ACC112 (cell line): ENCODE measurements at regions not wholly inside any gene's neighbourhood (a gene's known extent, or its start where the extent isn't known, plus 50 kb on each side); places are given as distances from the start of the nearest gene placed in this dataset.
"Not testable (repeated sequence)": the region's sequence is repeated elsewhere in the genome, so short reads cannot be mapped to it uniquely, and the experiment has no call there.

Experiments
- H2AFZ ChIP-seq: fragments of 200-600 bp; sonication (generic); one replicate; pipeline ENCODE4 v1.6.0; 2017; ENCODE audit warnings: antibody characterized with exemption, low read length; ENCODE audit not compliant: unreplicated experiment
- H3K27ac ChIP-seq: fragments of 200-600 bp; sonication (generic); 2 replicates; pipeline ENCODE4 v1.5.1; 2014; ENCODE audit warnings: low read depth, mild to moderate bottlenecking, antibody characterized with exemption, low read length, moderate library complexity
- H3K27me3 ChIP-seq: fragments of 200-600 bp; sonication (generic); 2 replicates; pipeline ENCODE4 v1.6.1; 2014; ENCODE audit warnings: mild to moderate bottlenecking, antibody characterized with exemption, low read length, moderate library complexity, mixed read lengths; ENCODE audit not compliant: insufficient read depth
- H3K36me3 ChIP-seq: fragments of 200-600 bp; sonication (generic); 2 replicates; pipeline ENCODE4 v1.6.1; 2016; ENCODE audit warnings: mild to moderate bottlenecking, antibody characterized with exemption, low read length, moderate library complexity, mixed read lengths; ENCODE audit not compliant: insufficient read depth
- H3K4me1 ChIP-seq: fragments of 200-600 bp; sonication (generic); one replicate; pipeline ENCODE4 v1.6.1; 2016; ENCODE audit warnings: low read length, mixed read lengths; ENCODE audit not compliant: insufficient read depth, unreplicated experiment, control insufficient read depth
- H3K4me3 ChIP-seq: fragments of 200-600 bp; sonication (generic); 2 replicates; pipeline ENCODE4 v1.5.1; 2014; ENCODE audit warnings: mild to moderate bottlenecking, low read depth, low read length
- H3K79me2 ChIP-seq: fragments of 200-600 bp; sonication (generic); one replicate; pipeline ENCODE4 v1.6.0; 2016; ENCODE audit warnings: low read length; ENCODE audit not compliant: control insufficient read depth, unreplicated experiment, insufficient read depth

DNA sequence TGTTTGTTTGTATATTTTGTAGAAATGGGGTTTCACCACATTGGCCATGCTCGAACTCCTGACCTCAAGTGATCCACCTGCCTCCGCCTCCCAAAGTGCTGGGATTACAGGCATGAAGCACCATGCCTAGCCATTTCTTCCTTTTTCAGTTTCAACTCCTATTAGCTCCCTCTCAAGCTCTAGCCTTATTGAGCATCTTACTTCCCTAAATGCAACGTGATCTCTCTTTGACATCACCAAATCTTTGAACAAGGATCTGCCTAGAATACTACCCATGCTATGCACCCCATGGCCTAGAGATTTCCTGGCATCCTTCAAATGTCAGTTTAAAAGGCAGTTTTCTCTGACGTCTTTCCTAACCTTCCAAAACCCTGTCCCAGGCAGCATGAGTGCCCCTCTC lies 91.1 kb upstream of the NR5A2 start:
- Histone ChIP-seq H3K79me2 (no peaks in the 10 kb centered on the region), H3K4me1 (peaks cover 6% of the 10 kb centered on the region), H3K27me3 (no peaks in the 10 kb centered on the region), H3K4me3 (no peak overlapping the region), H2AFZ (no peak overlapping the region), H3K27ac (no peak overlapping the region), H3K36me3 (no peaks in the 10 kb centered on the region)

DNA sequence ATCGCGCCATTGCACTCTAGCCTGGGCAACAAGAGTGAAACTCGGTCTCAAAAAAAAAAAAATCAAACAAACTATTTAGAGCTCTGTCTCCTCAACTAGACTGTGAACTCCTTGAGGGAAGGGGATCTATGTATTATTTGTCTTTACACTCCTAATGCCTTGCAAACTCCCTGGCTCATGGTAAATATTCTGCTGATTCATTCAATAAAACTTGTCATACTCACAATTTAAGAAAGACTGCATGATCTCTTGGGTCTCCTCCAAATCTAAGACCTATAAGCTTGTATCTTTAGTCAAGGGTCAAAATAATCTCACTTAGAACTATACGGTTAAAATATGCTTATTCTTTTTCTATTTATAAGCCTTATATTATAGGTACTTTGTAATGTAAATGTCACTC lies 90.3 kb upstream of the NR5A2 start:
- Histone ChIP-seq H3K27ac (no peak overlapping the region), H3K36me3 (no peaks in the 10 kb centered on the region), H3K79me2 (no peaks in the 10 kb centered on the region), H2AFZ (no peak overlapping the region), H3K27me3 (no peaks in the 10 kb centered on the region), H3K4me1 (peaks cover 9% of the 10 kb centered on the region), H3K4me3 (no peak overlapping the region)

DNA sequence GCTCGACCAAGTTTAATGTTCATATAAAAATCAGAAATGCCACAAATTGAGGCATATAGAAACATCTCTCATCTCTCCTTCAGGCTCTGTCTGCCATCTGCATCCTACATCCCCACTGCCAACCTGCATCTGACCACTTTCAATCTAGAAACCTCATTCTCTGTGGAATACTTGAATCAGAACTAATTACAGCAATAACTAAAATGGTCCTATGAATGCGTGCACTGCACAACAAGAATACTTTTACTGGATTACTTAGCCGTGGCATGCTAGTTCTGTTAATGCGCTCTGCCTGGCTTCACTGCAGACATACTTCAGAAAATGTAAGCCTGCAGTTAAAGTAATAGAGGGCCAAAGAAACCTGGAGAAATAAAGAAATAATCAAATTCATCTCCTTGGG lies 89.8 kb upstream of the NR5A2 start:
- Histone ChIP-seq H3K79me2 (no peaks in the 10 kb centered on the region), H2AFZ (no peak overlapping the region), H3K4me1 (peaks cover 7% of the 10 kb centered on the region), H3K36me3 (no peaks in the 10 kb centered on the region), H3K27ac (no peak overlapping the region), H3K27me3 (no peaks in the 10 kb centered on the region), H3K4me3 (no peak overlapping the region)

DNA sequence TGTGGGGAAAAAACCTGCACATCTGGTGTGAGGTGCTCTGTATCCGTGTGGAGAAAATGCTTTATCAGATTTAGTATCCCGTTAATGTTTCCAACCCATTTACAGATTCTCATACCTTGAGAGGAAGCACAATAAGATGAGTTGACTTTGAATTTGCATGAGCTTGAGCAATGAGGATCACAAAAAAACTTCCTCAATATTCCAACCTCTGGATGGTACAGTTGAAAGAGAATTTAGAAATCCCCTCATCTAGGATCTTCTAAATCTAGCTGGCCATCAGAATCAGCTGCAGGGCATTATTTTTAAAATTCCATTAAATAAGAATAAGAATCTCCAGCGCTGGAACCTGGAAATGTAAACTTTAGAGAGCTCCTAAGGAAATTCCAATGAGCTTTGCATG lies 82.5 kb upstream of the NR5A2 start:
- H3K27ac ChIP-seq = no peak overlapping the region
- H3K4me1 ChIP-seq = peaks cover 7% of the 10 kb centered on the region
- no peaks in the 10 kb centered on the region for H3K27me3 ChIP-seq
- no peak overlapping the region for H3K4me3 ChIP-seq
- no peaks in the 10 kb centered on the region for H3K79me2 ChIP-seq
- no peaks in the 10 kb centered on the region for H3K36me3 ChIP-seq
- H2AFZ ChIP-seq = no peak overlapping the region

DNA sequence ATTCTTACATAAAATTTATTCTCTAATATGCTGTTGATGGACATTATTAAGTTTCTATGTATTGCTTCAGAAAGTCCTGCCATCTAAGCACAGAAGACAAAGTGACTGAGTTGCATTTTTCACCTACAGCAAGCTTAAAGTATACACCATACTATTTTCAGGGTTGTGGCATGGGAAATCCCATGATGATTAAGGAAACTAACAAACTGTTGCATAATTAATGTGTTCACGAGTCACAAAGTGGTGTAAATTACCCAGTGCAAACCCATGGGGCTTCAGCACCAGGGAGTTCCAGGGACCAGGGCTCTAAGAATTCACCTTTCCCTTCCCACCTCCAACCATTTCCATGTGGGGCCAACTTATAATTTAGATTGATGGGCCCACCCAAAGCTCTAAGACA lies 81.9 kb upstream of the NR5A2 start:
- Histone ChIP-seq H3K27me3 (no peaks in the 10 kb centered on the region), H2AFZ (no peak overlapping the region)

DNA sequence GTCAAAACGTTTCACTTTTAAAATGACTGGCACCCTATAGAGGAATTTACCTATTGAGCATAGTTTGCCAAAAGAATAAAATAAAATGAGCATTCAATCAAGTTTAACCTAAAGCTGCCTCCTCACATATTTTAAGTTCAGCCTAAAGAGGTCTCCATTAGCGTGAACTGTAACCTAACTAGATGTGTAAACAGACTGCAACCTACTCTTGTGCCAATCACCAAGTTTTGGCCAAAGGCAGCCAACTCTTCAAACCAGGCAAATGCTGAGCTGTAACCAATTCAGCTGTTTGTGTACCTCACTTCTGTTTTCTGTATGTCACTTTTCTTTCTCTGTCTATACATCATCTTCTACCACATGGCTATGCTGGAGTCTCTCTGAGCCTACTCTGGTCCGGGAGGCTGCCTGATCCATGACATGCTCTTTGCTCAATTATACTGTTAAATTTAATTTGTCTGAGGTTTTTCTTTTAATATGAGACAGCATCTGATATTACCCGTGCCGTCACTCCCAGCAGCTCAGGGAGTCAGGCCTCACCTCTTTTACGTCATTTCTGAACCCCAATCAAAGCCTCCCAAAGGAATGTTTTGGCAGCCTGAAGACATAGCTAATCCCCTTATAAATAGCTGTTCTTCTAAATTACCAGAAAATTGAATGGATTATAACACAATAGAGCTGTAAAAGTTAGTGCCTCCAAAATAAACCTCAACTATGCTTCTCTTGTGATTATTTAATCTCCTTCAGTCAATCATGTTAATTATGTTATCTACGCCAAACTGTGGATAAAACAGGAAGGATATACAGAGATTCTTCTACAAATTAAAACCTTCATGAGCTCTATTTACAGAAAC lies 81.0 kb upstream of the NR5A2 start:
- Histone ChIP-seq H3K4me3 (no peak overlapping the region), H3K27me3 (no peaks in the 10 kb centered on the region), H3K36me3 (no peaks in the 10 kb centered on the region), H3K27ac (no peak overlapping the region), H3K4me1 (peaks cover 3% of the 10 kb centered on the region), H2AFZ (no peak overlapping the region), H3K79me2 (no peaks in the 10 kb centered on the region)

More for the DNA sequence above, 81.9 kb upstream of the NR5A2 start:
- H3K4me1 ChIP-seq = peaks cover 7% of the 10 kb centered on the region
- H3K4me3 ChIP-seq = no peak overlapping the region
- H3K27ac ChIP-seq = no peak overlapping the region
- H3K36me3 ChIP-seq = no peaks in the 10 kb centered on the region
- no peaks in the 10 kb centered on the region for H3K79me2 ChIP-seq

DNA sequence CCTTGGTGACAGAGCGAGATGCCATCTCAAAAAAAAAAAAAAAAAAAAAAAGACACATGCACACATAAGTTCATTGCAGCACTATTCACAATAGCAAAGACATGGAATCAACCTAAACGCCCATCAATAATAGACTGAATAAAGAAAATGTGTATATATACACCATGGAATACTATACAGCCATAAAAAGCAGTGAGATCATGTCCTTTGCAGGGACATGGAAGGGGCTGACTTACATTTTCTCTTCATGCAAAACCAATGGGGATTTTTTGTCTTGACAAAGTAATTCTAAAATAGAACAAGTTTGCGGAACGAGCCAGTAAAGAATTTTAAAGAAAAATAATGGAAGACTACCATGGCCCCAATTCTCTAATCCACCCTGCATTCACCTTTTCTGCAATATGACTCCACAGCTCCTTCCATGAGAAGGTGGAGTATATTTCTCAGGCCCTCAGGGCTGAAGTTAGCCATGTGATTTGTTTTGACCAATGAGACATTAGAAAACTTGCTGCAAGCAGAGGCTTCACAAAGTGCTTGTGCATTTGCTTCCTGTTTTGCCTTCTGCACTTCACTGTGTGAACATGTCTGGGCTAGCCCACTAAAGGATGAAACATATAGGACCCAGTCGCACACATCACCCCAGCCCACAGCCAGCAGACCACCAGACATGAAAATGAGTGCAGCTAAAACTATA lies 78.8 kb upstream of the NR5A2 start:
- Histone ChIP-seq H2AFZ (no peak overlapping the region), H3K4me3 (no peak overlapping the region)

DNA sequence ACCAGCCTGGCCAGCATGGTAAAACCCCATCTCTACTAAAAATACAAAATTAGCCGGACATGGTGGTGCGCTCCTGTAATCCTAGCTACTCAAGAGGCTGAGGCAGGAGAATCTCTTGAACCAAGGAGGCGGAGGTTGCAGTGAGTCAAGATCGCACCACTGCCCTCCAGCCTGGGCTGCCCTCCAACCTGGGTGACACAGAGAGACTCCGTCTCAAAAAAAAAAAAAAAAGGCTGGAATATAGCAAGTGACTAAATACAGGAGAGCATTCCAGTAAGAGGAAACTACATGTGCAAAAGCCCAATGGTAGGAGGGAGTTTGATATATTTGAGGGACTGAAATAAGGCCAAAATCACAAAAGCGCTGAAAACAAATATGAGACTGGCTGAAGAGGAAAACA lies 76.5 kb upstream of the NR5A2 start:
- not testable (repeated sequence) for H3K4me1 ChIP-seq, H3K4me3 ChIP-seq, H3K27me3 ChIP-seq, H2AFZ ChIP-seq, H3K36me3 ChIP-seq, H3K27ac ChIP-seq, H3K79me2 ChIP-seq

More for the DNA sequence above, 78.8 kb upstream of the NR5A2 start:
- H3K4me1 ChIP-seq = no peaks in the 10 kb centered on the region
- no peaks in the 10 kb centered on the region for H3K27me3 ChIP-seq
- H3K27ac ChIP-seq = no peak overlapping the region
- no peaks in the 10 kb centered on the region for H3K79me2 ChIP-seq
- H3K36me3 ChIP-seq = no peaks in the 10 kb centered on the region

DNA sequence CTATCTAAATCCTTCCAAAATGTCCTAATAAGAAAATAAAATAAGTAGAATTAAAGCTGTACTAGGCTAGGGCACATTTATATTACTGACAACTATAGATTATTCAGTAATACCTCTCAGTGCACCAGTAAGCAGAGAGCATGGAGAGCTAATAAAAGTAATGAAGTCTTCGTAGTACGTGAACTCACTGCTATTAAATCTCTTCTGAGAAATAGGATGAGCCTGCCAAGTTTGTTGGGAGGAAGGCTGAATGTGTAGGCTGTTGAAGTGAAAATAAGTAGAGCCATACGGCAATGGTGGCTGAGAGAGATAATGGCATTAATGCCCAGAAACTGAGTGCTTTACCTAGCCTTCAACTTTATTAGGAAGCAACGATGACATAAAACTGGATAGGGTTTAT lies 73.9 kb upstream of the NR5A2 start:
- no peaks in the 10 kb centered on the region for H3K4me1 ChIP-seq
- no peaks in the 10 kb centered on the region for H3K79me2 ChIP-seq
- no peaks in the 10 kb centered on the region for H3K27me3 ChIP-seq
- no peak overlapping the region for H3K27ac ChIP-seq
- no peak overlapping the region for H3K4me3 ChIP-seq
- H3K36me3 ChIP-seq = no peaks in the 10 kb centered on the region
- H2AFZ ChIP-seq = no peak overlapping the region

DNA sequence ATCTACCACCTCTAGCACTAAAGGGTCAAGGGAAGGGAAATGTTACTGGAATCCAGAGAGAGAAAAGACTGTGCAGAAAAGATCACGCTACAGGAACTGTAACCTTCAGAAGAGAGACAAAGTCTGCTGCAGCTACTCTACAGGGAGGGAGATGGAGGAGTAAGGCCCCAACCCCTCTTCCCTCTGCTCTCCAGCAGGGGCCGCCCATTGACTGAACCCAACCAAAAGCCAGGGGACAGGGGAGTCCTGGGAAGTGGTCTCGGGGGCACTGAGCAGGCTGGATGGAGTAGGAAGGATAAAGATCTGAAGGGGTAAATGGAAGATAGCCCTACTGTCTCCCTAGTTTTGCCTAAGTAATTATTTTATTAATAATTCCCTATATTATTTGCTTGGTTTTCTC lies 72.8 kb upstream of the NR5A2 start:
- no peak overlapping the region for H3K27ac ChIP-seq
- no peaks in the 10 kb centered on the region for H3K27me3 ChIP-seq
- no peaks in the 10 kb centered on the region for H3K4me1 ChIP-seq
- no peaks in the 10 kb centered on the region for H3K36me3 ChIP-seq
- no peaks in the 10 kb centered on the region for H3K79me2 ChIP-seq
- H2AFZ ChIP-seq = no peak overlapping the region
- H3K4me3 ChIP-seq = no peak overlapping the region

DNA sequence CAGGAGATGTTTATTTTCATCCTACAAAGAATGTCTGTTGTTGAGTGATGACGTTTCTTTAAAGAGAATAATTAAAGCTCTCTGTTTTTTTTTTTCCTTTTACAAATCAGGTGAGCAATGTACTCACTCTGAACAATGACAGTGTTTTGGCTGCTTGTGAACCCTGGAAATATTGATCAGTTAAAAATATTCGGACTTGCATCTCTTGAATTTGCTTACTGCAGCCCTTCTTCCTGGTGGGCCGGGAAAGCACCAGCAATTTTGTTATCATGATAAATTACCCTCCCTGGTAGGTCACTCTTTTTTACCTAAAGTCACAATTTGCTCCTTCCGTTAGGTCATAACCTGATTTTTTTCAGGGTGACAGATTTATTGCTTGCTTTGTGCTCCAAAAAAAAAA lies 72.3 kb upstream of the NR5A2 start:
- H2AFZ ChIP-seq = no peak overlapping the region

More for the DNA sequence above, 72.3 kb upstream of the NR5A2 start:
- Histone ChIP-seq H3K36me3 (no peaks in the 10 kb centered on the region), H3K27ac (no peak overlapping the region), H3K4me1 (no peaks in the 10 kb centered on the region), H3K79me2 (no peaks in the 10 kb centered on the region), H3K4me3 (no peak overlapping the region), H3K27me3 (no peaks in the 10 kb centered on the region)
